MM.1S (cell line): ENCODE measurements at regions not wholly inside any gene's neighbourhood (a gene's known extent, or its start where the extent isn't known, plus 50 kb on each side); places are given as distances from the start of the nearest gene placed in this dataset.

Experiments
- DNase-seq: peaks from one replicate; pipeline ENCODE4 v3.0.0-alpha.2; 2015
- H2AFZ ChIP-seq: fragments of 300-600 bp; sonication (generic); 2 replicates; pipeline ENCODE4 v1.6.0; 2016; ENCODE audit warnings: antibody characterized with exemption, low read length
- H3F3A ChIP-seq: fragments of 300-600 bp; sonication (generic); 2 replicates; pipeline ENCODE4 v1.6.1; 2016; ENCODE audit warnings: mild to moderate bottlenecking, antibody characterized with exemption, low read length, moderate library complexity, mixed read lengths; ENCODE audit not compliant: insufficient read depth
- H3K27ac ChIP-seq: fragments of 300-600 bp; sonication (generic); 2 replicates; pipeline ENCODE4 v1.5.1; 2016; ENCODE audit warnings: mild to moderate bottlenecking, low read length
- H3K27me3 ChIP-seq: fragments of 300-600 bp; sonication (generic); replicated peaks from 2 replicates; pipeline ENCODE4 v1.6.0; 2016; ENCODE audit warnings: low read length; ENCODE audit not compliant: insufficient read depth
- H3K36me3 ChIP-seq: fragments of 300-600 bp; sonication (generic); replicated peaks from 2 replicates; pipeline ENCODE4 v1.6.1; 2016; ENCODE audit warnings: mild to moderate bottlenecking, low read length, mixed read lengths; ENCODE audit not compliant: insufficient read depth
- H3K4me1 ChIP-seq: fragments of 300-600 bp; sonication (generic); 2 replicates; pipeline ENCODE4 v1.6.1; 2016; ENCODE audit warnings: low read length, mixed read lengths
- H3K4me2 ChIP-seq: fragments of 300-600 bp; sonication (generic); 2 replicates; pipeline ENCODE4 v1.6.0; 2016; ENCODE audit warnings: low read depth, low read length
- H3K4me3 ChIP-seq: fragments of 300-600 bp; sonication (generic); 2 replicates; pipeline ENCODE4 v1.5.1; 2016; ENCODE audit warnings: low read length, mixed read lengths
- H3K79me2 ChIP-seq: fragments of 300-600 bp; sonication (generic); 2 replicates; pipeline ENCODE4 v1.6.1; 2016; ENCODE audit warnings: mixed run types, low read length, mixed read lengths
- H3K9ac ChIP-seq: fragments of 300-600 bp; sonication (generic); 2 replicates; pipeline ENCODE4 v1.6.1; 2016; ENCODE audit warnings: low read length, mixed read lengths
- H3K9me2 ChIP-seq: fragments of 300-600 bp; sonication (generic); replicated peaks from 2 replicates; pipeline ENCODE4 v1.6.1; 2016; ENCODE audit warnings: mild to moderate bottlenecking, low read length, mixed read lengths; ENCODE audit not compliant: insufficient read depth
- H3K9me3 ChIP-seq: fragments of 300-600 bp; sonication (generic); replicated peaks from 2 replicates; pipeline ENCODE4 v1.6.1; 2016; ENCODE audit warnings: mild to moderate bottlenecking, low read length, mixed read lengths; ENCODE audit not compliant: insufficient read depth
- H4K20me1 ChIP-seq: fragments of 300-600 bp; sonication (generic); 2 replicates; pipeline ENCODE4 v1.6.1; 2016; ENCODE audit warnings: mild to moderate bottlenecking, low read length, moderate library complexity, mixed read lengths; ENCODE audit not compliant: insufficient read depth
- CTCF ChIP-seq: fragments of 300-600 bp; sonication (generic); IDR thresholded peaks from 2 replicates; pipeline ENCODE4 v1.5.1; 2016; ENCODE audit warnings: antibody characterized with exemption, low read length, mixed read lengths
- EZH2 ChIP-seq: fragments of 300-600 bp; sonication (generic); optimal IDR thresholded peaks from 2 replicates; pipeline ENCODE3; 2017; ENCODE audit warnings: low read depth, mild to moderate bottlenecking, antibody characterized with exemption, low read length, mixed read lengths
- EZH2phosphoT487 ChIP-seq: fragments of 300-600 bp; sonication (generic); IDR thresholded peaks from 2 replicates; pipeline ENCODE4 v1.6.1; 2018; ENCODE audit warnings: antibody characterized with exemption, low read length

- no peaks in the 10 kb centered on the region for H3K79me2 ChIP-seq
Measured at GRCh38 chr3:84566256-84566655, 392.5 kb upstream of the CADM2 start.

DNA sequence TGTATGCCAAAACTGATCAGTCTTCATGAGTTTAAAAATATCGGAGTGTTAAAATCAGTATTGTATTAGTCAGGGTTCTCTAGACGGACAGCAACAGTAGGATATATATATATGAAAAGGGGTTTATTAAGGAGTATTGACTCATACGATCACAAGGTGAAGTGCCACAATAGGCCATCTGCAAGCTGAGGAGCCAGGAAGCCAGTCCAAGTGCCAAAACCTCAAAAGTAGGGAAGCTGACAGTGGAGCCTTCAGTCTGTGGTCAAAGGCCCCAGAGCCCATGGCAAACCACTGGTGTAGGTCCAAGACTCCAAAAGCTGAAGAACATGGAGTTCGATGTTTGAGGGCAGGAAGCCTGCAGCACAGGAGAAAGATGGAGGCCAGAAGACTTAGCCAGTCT is 391.0 kb upstream of the CADM2 start:
- H3F3A ChIP-seq = no peaks in the 10 kb centered on the region
- H3K79me2 ChIP-seq = no peaks in the 10 kb centered on the region
- H3K4me2 ChIP-seq = no peak overlapping the region
- no peak overlapping the region for H2AFZ ChIP-seq
- H3K4me1 ChIP-seq = no peaks in the 10 kb centered on the region
- no peaks in the 10 kb centered on the region for H3K9me3 ChIP-seq
- H3K27ac ChIP-seq = no peak overlapping the region
- DNase-seq = no peak
- H3K27me3 ChIP-seq = no peaks in the 10 kb centered on the region
- H3K4me3 ChIP-seq = no peak overlapping the region
- H3K9ac ChIP-seq = no peak overlapping the region
- no peaks in the 10 kb centered on the region for H3K36me3 ChIP-seq
- no peaks in the 10 kb centered on the region for H4K20me1 ChIP-seq
- TF ChIP-seq CTCF = no peak
- TF ChIP-seq EZH2phosphoT487 = no peak
- no peak for TF ChIP-seq EZH2
- H3K9me2 ChIP-seq = no peaks in the 10 kb centered on the region

More at GRCh38 chr3:84566256-84566655, 392.5 kb upstream of the CADM2 start:
- Histone ChIP-seq H3F3A (no peaks in the 10 kb centered on the region), H3K4me3 (no peak overlapping the region), H3K9me2 (no peaks in the 10 kb centered on the region), H3K9me3 (no peaks in the 10 kb centered on the region), H3K27me3 (no peaks in the 10 kb centered on the region), H3K4me1 (no peaks in the 10 kb centered on the region), H4K20me1 (no peaks in the 10 kb centered on the region), H3K27ac (no peak overlapping the region), H3K36me3 (no peaks in the 10 kb centered on the region), H2AFZ (no peak overlapping the region), H3K4me2 (no peak overlapping the region), H3K9ac (no peak overlapping the region)
- DNase-seq = no peak
- TF ChIP-seq EZH2phosphoT487 (no peak), EZH2 (no peak), CTCF (no peak)

GRCh38 chr3:84573962-84574361 is 384.8 kb upstream of the CADM2 start:
- Histone ChIP-seq H3K4me2 (no peak overlapping the region), H3K27ac (no peak overlapping the region), H3K79me2 (no peaks in the 10 kb centered on the region), H2AFZ (no peak overlapping the region), H3F3A (no peaks in the 10 kb centered on the region), H3K4me3 (no peak overlapping the region), H3K9me3 (no peaks in the 10 kb centered on the region), H3K36me3 (no peaks in the 10 kb centered on the region), H3K27me3 (no peaks in the 10 kb centered on the region), H3K9me2 (no peaks in the 10 kb centered on the region), H3K9ac (no peak overlapping the region), H4K20me1 (no peaks in the 10 kb centered on the region), H3K4me1 (no peaks in the 10 kb centered on the region)
- no peak for DNase-seq
- TF ChIP-seq CTCF = no peak
- TF ChIP-seq EZH2phosphoT487 = no peak
- TF ChIP-seq EZH2 = no peak
